ENCODE measurements at regions not wholly inside any gene's neighbourhood (a gene's known extent, or its start where the extent isn't known, plus 50 kb on each side); places are given as distances from the start of the nearest gene placed in this dataset.
"Not testable (repeated sequence)": the region's sequence is repeated elsewhere in the genome, so short reads cannot be mapped to it uniquely, and the experiment has no call there.

DNA sequence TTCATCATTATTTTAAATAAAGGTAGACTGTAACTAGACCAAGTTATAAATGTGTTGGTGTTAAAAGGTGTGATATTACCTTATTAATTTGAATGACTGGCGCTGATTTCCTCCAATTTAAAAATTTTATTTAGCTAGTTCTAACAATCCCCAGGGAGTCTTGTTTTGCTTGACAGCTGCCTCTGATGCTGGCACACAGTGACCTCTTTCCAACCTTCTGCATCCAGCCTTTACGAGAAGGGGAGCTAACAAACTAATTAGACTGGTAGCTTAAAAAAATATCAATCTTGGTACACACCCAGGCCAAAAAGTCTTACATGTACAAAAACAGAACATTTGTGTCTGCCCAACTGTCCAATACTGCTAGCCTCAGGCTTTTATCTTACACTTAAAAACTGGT is 51.8 kb upstream of the ENPEP start:
- no peak for DNase-seq

GRCh38 chr4:110418641-110419040 is 57.3 kb upstream of the ENPEP start:
- DNase-seq = no peak

DNA sequence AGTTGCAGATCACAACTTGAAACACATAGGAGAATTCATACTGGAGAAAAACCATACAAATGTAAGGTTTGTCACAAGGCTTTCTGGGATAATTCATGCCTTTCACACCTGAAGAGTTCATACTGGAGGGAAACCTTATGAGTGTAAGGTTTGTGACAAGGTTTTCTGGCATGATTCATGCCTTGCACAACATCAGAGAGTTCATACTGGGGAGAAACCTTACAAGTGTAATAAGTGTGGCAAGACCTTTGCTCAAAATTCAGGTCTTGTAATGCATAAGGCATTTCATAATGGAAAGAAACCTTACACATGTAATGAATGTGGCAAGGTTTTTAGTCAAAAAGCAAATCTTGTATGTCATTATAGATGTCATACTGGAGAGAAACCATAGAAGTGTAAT is 58.8 kb upstream of the ENPEP start:
- no peak for DNase-seq

- no peak for DNase-seq
Measured at GRCh38 chr4:110415478-110415877, 60.5 kb upstream of the ENPEP start.

DNA sequence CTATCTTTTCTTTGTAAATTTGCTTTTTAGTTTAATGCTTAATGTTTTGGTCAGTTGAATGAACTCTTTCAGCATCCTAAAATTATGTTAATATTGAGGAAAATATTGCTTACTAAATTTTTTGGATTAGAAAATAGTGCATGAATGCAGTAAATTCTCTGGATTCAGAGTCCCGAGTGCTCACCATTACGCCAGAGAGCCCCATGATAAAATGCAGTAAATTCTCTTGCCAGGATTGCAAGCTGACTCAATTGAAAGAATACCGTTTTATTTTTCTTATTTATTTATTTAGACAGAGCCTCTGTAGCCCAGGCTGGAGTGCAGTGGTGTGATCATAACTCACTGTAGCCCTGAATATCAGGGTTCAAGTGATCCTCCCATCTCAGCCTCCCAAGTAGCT is 60.9 kb upstream of the ENPEP start:
- no peak for DNase-seq

- DNase-seq = no peak
Measured at GRCh38 chr4:110414561-110414920, 61.4 kb upstream of the ENPEP start.

DNA sequence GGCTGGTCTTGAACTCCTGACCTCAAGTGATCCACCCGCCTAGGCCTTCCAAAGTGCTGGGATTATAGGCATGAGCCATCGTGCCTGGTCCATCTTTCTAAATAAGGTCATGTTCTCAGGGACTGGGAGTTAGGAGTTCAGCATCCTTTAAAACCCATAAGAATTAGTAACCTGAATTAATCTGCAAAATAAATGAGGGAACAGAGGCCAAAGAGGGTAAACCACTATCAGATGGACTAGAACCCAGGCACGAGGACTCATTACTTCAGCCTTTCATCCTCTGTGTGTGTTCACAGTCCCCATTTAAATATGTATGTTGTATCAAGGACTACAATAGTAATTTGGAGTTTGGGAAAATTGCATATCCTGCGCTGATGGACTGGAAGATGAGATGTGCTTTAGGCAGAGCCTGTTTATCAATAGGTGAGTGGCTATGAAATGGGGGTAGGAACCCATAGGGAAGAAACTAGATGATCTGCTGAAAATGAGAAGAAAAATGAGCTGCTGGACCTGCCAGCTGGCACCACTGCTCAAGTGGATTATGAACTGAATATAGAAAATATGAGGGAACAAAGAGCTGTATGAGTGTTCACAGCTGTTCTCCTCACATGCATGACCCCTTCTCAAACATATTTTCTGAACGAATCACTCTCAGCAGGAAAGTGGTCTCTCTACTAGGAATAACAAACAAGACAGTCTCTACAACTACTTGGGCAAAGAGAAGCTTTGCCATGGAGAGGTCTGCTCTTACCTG is 62.0 kb upstream of the ENPEP start:
- not testable (repeated sequence) for DNase-seq

- DNase-seq = no peak
Measured at GRCh38 chr4:110412354-110413065, 63.4 kb upstream of the ENPEP start.

DNA sequence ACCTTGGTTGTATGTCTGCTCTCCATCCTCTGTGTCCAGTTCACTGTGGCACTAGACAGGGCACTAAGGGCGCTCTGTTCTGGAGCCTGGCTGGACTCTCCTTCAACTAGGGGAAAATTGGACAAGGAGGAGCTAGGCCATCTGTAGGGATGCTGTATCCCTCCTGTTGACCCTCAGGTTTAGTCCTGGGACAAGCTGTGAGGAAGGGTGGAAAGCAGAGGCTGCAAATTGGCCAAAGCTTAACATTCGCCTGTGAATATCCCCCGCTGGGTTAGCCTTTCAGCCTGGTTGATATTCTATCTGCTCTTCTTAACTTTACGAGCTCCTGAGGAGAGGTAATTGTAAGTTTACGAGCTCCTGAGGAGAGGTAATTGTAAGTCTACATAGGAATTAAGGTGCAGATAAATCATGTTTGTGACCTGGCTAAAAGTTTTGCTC is 64.4 kb upstream of the ENPEP start:
- no peak for DNase-seq

DNA sequence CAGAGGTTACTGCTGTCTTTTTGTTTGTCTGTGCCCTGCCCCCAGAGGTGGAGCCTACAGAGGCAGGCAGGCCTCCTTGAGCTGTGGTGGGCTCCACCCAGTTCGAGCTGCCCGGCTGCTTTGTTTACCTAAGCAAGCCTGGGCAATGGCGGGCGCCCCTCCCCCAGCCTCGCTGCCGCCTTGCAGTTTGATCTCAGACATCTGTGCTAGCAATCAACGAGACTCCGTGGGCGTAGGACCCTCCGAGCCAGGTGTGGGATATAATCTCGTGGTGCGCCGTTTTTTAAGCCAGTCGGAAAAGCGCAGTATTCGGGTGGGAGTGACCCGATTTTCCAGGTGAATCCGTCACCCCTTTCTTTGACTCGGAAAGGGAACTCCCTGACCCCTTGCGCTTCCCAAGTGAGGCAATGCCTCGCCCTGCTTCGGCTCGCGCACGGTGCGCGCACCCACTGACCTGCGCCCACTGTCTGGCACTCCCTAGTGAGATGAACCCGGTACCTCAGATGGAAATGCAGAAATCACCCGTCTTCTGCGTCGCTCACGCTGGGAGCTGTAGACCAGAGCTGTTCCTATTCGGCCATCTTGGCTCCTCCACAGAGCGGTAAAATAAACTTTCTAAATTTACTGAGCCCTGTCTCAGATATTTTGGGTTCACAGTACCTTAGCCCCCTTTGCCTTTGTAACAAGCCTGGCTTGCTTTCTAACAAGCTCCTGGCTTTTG is 64.9 kb upstream of the ENPEP start:
- not testable (repeated sequence) for DNase-seq

DNA sequence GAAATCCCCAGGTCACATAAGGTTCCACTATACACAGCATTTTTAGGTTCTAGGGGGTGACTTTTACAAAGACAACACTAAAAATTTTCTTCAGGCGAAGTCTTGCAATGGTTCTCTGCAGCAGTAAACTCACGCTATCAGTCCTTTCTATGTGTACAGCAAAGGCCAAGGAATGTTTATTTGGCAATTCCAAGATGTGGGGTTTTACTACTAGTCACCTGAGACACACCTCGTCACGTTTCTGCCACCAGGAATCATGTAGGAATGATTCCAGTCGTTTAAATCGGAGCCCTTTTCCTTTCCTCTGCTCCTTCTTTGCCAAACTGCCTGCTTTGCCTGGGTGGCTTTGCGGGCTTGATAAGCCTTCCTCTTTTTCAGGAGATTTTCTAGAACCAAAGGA is 75.9 kb upstream of the ENPEP start:
- no peak for DNase-seq

- DNase-seq = not testable (repeated sequence)
Measured at GRCh38 chr4:110399046-110399445, 76.9 kb upstream of the ENPEP start.

- DNase-seq = no peak
Measured at GRCh38 chr4:110396963-110397362, 79.0 kb upstream of the ENPEP start.

- DNase-seq = no peak
Measured at GRCh38 chr4:110395421-110395820, 80.5 kb upstream of the ENPEP start.

GRCh38 chr4:110394871-110395270 is 81.1 kb upstream of the ENPEP start:
- DNase-seq = no peak

- DNase-seq = no peak
Measured at GRCh38 chr4:110381784-110382183, 94.2 kb upstream of the ENPEP start.

DNA sequence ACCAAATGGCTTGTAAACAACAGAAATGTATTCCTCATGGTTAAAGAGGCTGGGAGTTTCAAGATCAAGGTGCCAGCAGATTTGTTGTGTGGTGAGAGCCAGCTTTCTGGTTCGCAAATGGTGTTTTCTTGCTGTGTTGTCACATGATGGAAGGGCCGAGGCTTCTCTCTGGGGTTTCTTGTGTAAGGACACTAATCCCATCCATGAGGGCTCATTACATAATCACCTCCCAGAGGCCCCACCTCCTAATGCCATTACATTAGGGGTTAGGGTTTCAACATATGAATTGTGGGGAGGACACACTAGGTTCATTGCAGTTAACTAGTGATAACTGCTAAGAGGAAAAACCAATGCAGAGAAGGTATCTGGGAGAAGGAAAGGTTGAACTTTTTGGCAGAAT is 103.5 kb upstream of the ENPEP start:
- DNase-seq = no peak

DNA sequence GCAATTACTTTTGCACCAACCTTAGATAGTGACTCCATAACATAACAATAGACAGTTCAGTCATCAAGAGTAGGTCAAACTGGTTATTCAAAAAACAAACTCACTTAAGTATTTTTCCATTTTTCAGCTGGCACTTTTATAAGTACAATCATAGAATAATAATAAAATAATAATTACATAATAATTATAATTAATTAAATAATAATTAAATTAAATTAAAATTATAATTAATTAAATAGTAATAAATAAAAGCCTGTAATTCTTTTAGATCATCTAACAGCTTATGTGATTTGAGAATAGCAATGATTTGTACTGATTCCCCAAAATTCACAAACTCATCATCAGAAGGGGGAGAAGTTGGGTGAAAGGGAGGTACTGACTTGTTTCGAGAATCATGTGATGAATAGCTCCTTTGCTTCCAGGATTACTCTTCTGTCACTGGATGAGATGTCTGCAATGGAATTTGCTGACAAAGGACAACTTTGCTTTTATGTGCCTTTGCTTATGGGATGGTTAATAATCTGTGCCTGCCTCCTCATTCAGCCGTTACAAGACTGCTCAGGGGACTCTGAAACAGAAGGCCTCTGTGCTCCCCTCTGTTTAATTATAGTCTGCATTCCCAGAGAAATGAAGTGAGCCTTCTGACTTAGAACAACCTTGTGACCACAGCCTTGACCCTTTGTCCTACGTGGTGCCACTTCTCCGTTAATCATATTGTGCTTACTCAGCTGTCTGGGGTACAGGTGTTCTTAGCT is 104.8 kb upstream of the ENPEP start:
- no peak for DNase-seq

DNA sequence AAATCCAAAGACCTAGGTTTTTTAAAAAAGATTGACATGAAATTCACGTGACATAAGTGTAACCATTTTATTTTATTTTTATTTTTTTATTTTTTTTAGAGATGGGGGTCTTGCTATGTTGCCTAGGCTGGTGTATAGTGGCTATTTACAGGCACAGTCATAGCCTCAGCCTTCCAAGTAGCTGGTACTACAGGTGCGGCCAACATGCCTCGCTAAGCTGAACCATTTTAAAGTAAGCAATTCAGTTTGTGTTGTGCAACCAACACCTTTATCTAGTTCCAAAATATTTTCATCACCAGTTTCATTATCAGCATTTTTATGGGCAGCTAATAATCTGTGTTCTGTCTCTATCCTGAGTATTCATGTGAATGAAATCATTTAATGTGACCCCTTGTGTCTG is 107.5 kb upstream of the ENPEP start:
- DNase-seq = no peak

DNA sequence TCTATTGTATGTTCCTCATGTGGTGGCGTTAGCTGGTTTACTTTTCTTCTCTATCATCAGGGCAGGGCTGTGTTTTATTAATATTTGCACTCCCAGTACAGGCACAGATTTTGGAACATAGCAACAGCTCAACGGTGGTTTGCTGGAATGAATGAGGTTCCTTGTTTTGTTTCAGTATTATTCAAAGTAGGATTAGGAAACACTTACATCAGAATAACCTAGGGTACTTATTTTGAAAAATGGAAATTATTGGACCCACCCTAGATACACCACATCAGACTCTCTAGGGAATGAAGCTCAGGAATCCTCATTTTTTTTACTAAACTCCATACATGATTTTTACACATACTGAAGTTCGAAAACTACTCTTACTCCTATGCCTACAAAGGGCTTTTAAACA is 108.8 kb upstream of the ENPEP start:
- DNase-seq = no peak

- no peak for DNase-seq
Measured at GRCh38 chr4:110365761-110366160, 110.2 kb upstream of the ENPEP start.

DNA sequence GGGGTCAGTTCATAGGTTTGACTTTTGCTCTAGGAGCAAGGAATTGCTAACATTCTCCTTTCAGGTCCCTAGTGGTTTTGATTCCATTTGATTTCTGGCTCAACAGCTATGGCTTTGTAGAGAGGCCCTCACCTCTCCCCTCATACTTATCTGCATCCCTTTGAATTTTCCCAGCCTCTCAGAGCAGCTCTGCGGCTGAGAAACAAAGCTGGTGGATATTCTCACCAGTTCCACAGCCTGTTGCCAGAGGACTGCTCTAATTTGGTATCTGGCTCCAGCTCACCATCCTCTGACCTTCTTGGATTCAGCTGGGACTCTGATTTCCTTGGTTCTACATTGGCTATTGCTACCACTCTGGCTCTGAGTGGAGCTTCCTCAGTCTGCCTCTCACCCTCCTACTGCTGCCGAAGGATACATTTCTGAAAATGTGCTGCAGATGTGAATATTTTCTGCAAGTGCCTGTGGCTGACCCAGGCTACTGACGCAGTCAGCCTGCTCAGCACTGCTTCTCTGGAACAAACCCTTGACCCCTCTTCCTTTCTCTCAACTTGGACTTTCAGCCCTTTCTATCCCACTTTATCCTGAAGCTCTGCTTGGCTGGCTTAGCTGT is 110.9 kb upstream of the ENPEP start:
- no peak for DNase-seq

- DNase-seq = no peak
Measured at GRCh38 chr4:110361921-110362320, 114.0 kb upstream of the ENPEP start.

Data from stimulated activated CD4-positive, alpha-beta T cell treated with anti-CD3 and anti-CD28 coated beads, Interleukin-2, amount 100 ng/mL, for 24 hours (primary cell).